A549 (cell line): ENCODE measurements at regions not wholly inside any gene's neighbourhood (a gene's known extent, or its start where the extent isn't known, plus 50 kb on each side); places are given as distances from the start of the nearest gene placed in this dataset.

Experiments
- ATAC-seq, 2 experiments: fragments of 200-7000 bp in 1 of 2; fragments of >200 bp in 1 of 2; cut with Nextera tagmentation in 1 of 2; cut with Tn5 transposase in 1 of 2; 3 replicates each; pipeline versions ENCODE4 v1.8.0 to v1.9.1; 2018 to 2020; ENCODE audit warnings: mild to moderate bottlenecking in 1 of 2, moderate library complexity in 1 of 2
- CTCF ChIA-PET: fragments of 300-600 bp; sonication (Branson Sonifier 250); formaldehyde crosslinking; extraction: SDS; loops from one replicate; lab custom pipeline; 2021; ENCODE audit warnings: antibody characterized with exemption, inconsistent platforms; lab: Yijun Ruan, JAX
- POLR2A ChIA-PET: fragments of 350-600 bp; formaldehyde crosslinking; extraction: SDS; loops from one replicate; lab custom pipeline; 2021; ENCODE audit warnings: antibody characterized with exemption, inconsistent platforms; lab: Yijun Ruan, JAX
- DNase-seq, 2 experiments: peaks; one replicate each; pipeline versions ENCODE4 v3.0.0 to v3.0.0-alpha.2; 2011 to 2016; ENCODE audit warnings: low read depth in 1 of 2, low spot score in 1 of 2
- FAIRE-seq: peaks from 2 replicates; lab custom pipeline; 2011; peaks lifted over from hg19 to GRCh38; lab: Jason Lieb, UNC
- H3K27ac ChIP-seq, 2 experiments: fragments of >200 bp; sonication (Bioruptor Twin); formaldehyde crosslinking; 3 replicates each; pipeline ENCODE4 v1.5.1; 2016 to 2017
- H3K4me1 ChIP-seq: fragments of >200 bp; sonication (Bioruptor Twin); formaldehyde crosslinking; 3 replicates; pipeline ENCODE4 v1.6.1; 2016
- H3K4me2 ChIP-seq: fragments of >200 bp; sonication (Bioruptor Twin); formaldehyde crosslinking; 3 replicates; pipeline ENCODE4 v1.6.1; 2016
- H3K4me3 ChIP-seq: fragments of >200 bp; sonication (Bioruptor Twin); formaldehyde crosslinking; 3 replicates; pipeline ENCODE4 v1.5.1; 2016
- H3K9me3 ChIP-seq: fragments of >200 bp; sonication (Bioruptor Twin); formaldehyde crosslinking; 3 replicates; pipeline ENCODE4 v1.6.1; 2016
- BHLHE40 ChIP-seq: IDR thresholded peaks from 2 replicates; pipeline ENCODE4 v1.6.1; 2012; ENCODE audit warnings: low read depth, low read length, inconsistent platforms
- CHD2 ChIP-seq: fragments of 150-350 bp; IDR thresholded peaks from 2 replicates; pipeline ENCODE4 v1.6.1; 2014; ENCODE audit warnings: low read length; ENCODE audit not compliant: partially characterized antibody
- CHD4 ChIP-seq: fragments of 200-600 bp; sonication (generic); IDR thresholded peaks from 2 replicates; pipeline ENCODE4 v1.6.1; 2016; ENCODE audit warnings: antibody characterized with exemption, mild to moderate bottlenecking, borderline replicate concordance
- E2F6 ChIP-seq: IDR thresholded peaks from 2 replicates; pipeline ENCODE4 v1.6.1; 2012; ENCODE audit warnings: low read depth, borderline replicate concordance
- EHMT2 ChIP-seq: fragments of 200-600 bp; sonication (generic); IDR thresholded peaks from 2 replicates; pipeline ENCODE4 v1.6.1; 2016; ENCODE audit warnings: antibody characterized with exemption, low read depth, mild to moderate bottlenecking, moderate library complexity
- EP300 ChIP-seq, 2 experiments: fragments of >200 bp; sonication (Bioruptor Twin); formaldehyde crosslinking; IDR thresholded peaks; 2 replicates in 1 of 2; 3 replicates in 1 of 2; pipeline ENCODE4 v1.6.1; 2016 to 2017
- ESRRA ChIP-seq: fragments of 150-350 bp; IDR thresholded peaks from 2 replicates; pipeline ENCODE4 v1.6.1; 2014; ENCODE audit warnings: mild to moderate bottlenecking, low read length, borderline replicate concordance
- HOXB13 ChIP-seq: fragments of 250-450 bp; sonication (Bioruptor Pico); IDR thresholded peaks from 2 replicates; pipeline ENCODE4 v1.5.0; 2020; ENCODE audit warnings: low read depth, mild to moderate bottlenecking, moderate library complexity
- HOXB5 ChIP-seq: fragments of 250-450 bp; sonication (Bioruptor Pico); IDR thresholded peaks from 2 replicates; pipeline ENCODE4 v1.5.0; 2020; ENCODE audit warnings: mild to moderate bottlenecking, moderate library complexity
- KDM1A ChIP-seq: fragments of 200-600 bp; sonication (generic); IDR thresholded peaks from 2 replicates; pipeline ENCODE4 v1.6.1; 2016; ENCODE audit warnings: low read depth, mild to moderate bottlenecking
- MAFK ChIP-seq: fragments of 450-650 bp; IDR thresholded peaks from 2 replicates; pipeline ENCODE4 v1.6.1; 2014; ENCODE audit not compliant: partially characterized antibody
- MYC ChIP-seq: IDR thresholded peaks from 2 replicates; pipeline ENCODE4 v1.6.1; 2012; ENCODE audit warnings: mild to moderate bottlenecking, inconsistent platforms, low read length, improper control_type of control experiment, borderline replicate concordance
- NPAS2 ChIP-seq: fragments of 250-450 bp; sonication (Bioruptor Pico); IDR thresholded peaks from 2 replicates; pipeline ENCODE4 v1.8.0; 2022; ENCODE audit warnings: mild to moderate bottlenecking, moderate library complexity, borderline replicate concordance
- NR3C1 ChIP-seq: fragments of >200 bp; sonication (Bioruptor Twin); formaldehyde crosslinking; IDR thresholded peaks from 3 replicates; pipeline ENCODE4 v1.6.1; 2017
- PBX3 ChIP-seq: IDR thresholded peaks from 2 replicates; pipeline ENCODE4 v1.6.1; 2012
- PHF8 ChIP-seq: fragments of 200-600 bp; sonication (generic); IDR thresholded peaks from 2 replicates; pipeline ENCODE4 v1.6.1; 2016; ENCODE audit warnings: low read depth, mild to moderate bottlenecking, antibody characterized with exemption, moderate library complexity, borderline replicate concordance
- RAD21 ChIP-seq, 2 experiments: fragments of >200 bp in 1 of 2; sonication (Bioruptor Twin) in 1 of 2; formaldehyde crosslinking in 1 of 2; IDR thresholded peaks in 1 of 2; conservative IDR thresholded peaks in 1 of 2; 2 replicates in 1 of 2; 3 replicates in 1 of 2; pipeline ENCODE4 v1.6.1; 2012 to 2018; ENCODE audit warnings: inconsistent platforms in 1 of 2
- RARB ChIP-seq: fragments of 250-450 bp; sonication (Bioruptor Pico); IDR thresholded peaks from 2 replicates; pipeline ENCODE4 v1.8.0; 2021; ENCODE audit warnings: mild to moderate bottlenecking, moderate library complexity
- RCOR1 ChIP-seq: fragments of 150-350 bp; IDR thresholded peaks from 2 replicates; pipeline ENCODE4 v1.6.1; 2014; ENCODE audit warnings: antibody characterized with exemption, low read length, low read depth
- RFX5 ChIP-seq: fragments of 450-650 bp; IDR thresholded peaks from 2 replicates; pipeline ENCODE4 v1.7.1; 2014; ENCODE audit warnings: antibody characterized with exemption, mild to moderate bottlenecking, moderate library complexity
- RNF2 ChIP-seq: fragments of 200-600 bp; sonication (generic); IDR thresholded peaks from 2 replicates; pipeline ENCODE4 v1.6.1; 2016; ENCODE audit warnings: low read depth, mild to moderate bottlenecking, antibody characterized with exemption, moderate library complexity, borderline replicate concordance
- SMC3 ChIP-seq: fragments of >200 bp; sonication (Bioruptor Twin); formaldehyde crosslinking; IDR thresholded peaks from 3 replicates; pipeline ENCODE4 v1.6.1; 2018; ENCODE audit warnings: inconsistent platforms
- SREBF2 ChIP-seq: fragments of 450-650 bp; IDR thresholded peaks from 2 replicates; pipeline ENCODE4 v1.6.1; 2014; ENCODE audit warnings: mild to moderate bottlenecking, moderate library complexity
- TFCP2L1 ChIP-seq: fragments of 250-450 bp; sonication (Bioruptor Pico); IDR thresholded peaks from 2 replicates; pipeline ENCODE4 v1.5.0; 2021; ENCODE audit warnings: mild to moderate bottlenecking
- ZFP36 ChIP-seq: fragments of 450-650 bp; IDR thresholded peaks from 2 replicates; pipeline ENCODE4 v1.6.1; 2014; ENCODE audit warnings: borderline replicate concordance; ENCODE audit not compliant: partially characterized antibody
- ZNF302 ChIP-seq: fragments of 250-450 bp; sonication (Bioruptor Pico); IDR thresholded peaks from 2 replicates; pipeline ENCODE4 v1.9.0; 2021; ENCODE audit warnings: inconsistent platforms, mild to moderate bottlenecking, moderate library complexity
- WGBS: methylation state at CpG from one replicate; pipeline ENCODE4 v1.1.6; 2017; ENCODE audit errors: missing lambda C conversion rate; 5-methylcytosine and 5-hydroxymethylcytosine counted together
- TF ChIP-seq, protein P1 (sequence below): IDR thresholded peaks from 2 replicates; pipeline ENCODE4 v1.6.1; 2012
- TF ChIP-seq, protein P2 (sequence below): fragments of 250-450 bp; sonication (Bioruptor Pico); IDR thresholded peaks from 2 replicates; pipeline ENCODE4 v1.5.0; 2020; ENCODE audit warnings: low read depth, mild to moderate bottlenecking, moderate library complexity
- TF ChIP-seq, protein P3 (sequence below): fragments of >200 bp; sonication (Bioruptor Twin); formaldehyde crosslinking; IDR thresholded peaks from 3 replicates; pipeline ENCODE4 v1.6.1; 2016

GRCh38 chr2:44829771-44830170 is 111.7 kb upstream of the SIX3 start:
- Histone ChIP-seq H3K4me3 (no peak overlapping the region), H3K4me1 (no peaks in the 10 kb centered on the region), H3K27ac (no peak overlapping the region), H3K9me3 (no peaks in the 10 kb centered on the region), H3K4me2 (no peak overlapping the region)
- POLR2A ChIA-PET = no interaction called here
- no peak for DNase-seq
- TF ChIP-seq BHLHE40 (no peak), ESRRA (no peak), RNF2 (no peak), NR3C1 (no peak), ZFP36 (no peak), HOXB5 (CRISPR knock-in tag) (no peak), SREBF2 (no peak), TFCP2L1 (CRISPR knock-in tag) (no peak), NPAS2 (CRISPR knock-in tag) (no peak), MYC (no peak), RARB (no peak), EHMT2 (no peak), RAD21 (conservative IDR thresholded peaks at IDR 0.05 in 1 of 2, IDR thresholded peaks at IDR 0.05 in 1 of 2) (no peak), CHD4 (no peak)
- TF ChIP-seq, protein P1, sequence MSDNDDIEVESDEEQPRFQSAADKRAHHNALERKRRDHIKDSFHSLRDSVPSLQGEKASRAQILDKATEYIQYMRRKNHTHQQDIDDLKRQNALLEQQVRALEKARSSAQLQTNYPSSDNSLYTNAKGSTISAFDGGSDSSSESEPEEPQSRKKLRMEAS = no peak
- no peak for FAIRE-seq
- WGBS = 51% methylated on average over 7 of the region's 7 CpGs
- CTCF ChIA-PET = no interaction called here
- ATAC-seq = no peak

DNA sequence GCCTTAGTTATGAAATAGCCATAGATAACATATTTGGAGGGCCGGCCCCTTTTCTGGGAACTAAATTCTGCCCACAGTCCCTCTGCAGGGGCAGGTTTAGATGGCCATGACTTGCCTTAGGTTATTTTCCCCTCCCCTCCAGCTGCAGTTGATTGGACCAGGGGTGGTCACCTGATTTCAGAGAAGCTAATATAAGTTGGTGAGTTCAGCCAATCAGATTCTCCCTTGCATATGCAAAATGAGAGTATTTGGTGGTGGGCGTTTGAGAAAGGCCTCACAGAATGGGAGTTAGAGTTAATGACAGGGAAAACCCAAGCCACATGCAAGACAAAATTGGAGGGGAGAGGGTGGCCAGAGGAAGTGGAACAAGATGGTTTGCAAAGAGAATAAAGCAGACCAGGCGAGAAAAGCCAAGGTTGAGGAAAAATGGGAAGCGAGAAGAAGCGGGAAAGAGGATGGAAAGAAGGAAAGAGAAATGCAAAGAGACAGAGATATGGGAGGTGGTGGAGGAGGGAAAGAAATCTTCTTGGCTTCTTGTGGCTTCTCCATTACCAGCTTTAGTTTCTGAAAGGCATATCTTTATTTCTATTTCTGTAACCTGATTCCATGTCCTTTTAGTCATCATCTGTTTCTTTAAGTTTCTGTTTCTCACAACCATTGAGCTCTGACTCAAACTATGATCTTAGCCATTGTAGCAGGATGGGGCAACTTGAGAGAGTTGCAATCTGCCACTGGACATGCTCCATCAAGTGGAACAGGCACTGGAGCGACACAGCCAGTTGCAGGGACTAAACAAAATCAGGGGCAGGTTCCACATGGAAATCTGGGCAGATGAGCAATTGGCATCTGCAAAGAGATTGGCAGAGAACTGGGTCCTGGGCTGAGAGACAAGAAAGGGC is 108.1 kb upstream of the SIX3 start:
- no peak for DNase-seq
- no peaks in the 10 kb centered on the region for H3K4me1 ChIP-seq
- ChIA-PET POLR2A (no interaction called here), CTCF (no interaction called here)
- no peak for ATAC-seq
- no peak for FAIRE-seq
- no peak overlapping the region for H3K27ac ChIP-seq
- H3K4me3 ChIP-seq = no peak overlapping the region
- 68% methylated on average over 6 of the region's 6 CpGs for WGBS
- no peaks in the 10 kb centered on the region for H3K9me3 ChIP-seq
- H3K4me2 ChIP-seq = no peak overlapping the region
- no peak for TF ChIP-seq MAFK
- no peak for TF ChIP-seq SMC3
- TF ChIP-seq ZNF302 = no peak
- no peak for TF ChIP-seq TFCP2L1 (CRISPR knock-in tag)
- TF ChIP-seq HOXB13 (CRISPR knock-in tag) = no peak
- TF ChIP-seq RAD21 (conservative IDR thresholded peaks at IDR 0.05 in 1 of 2, IDR thresholded peaks at IDR 0.05 in 1 of 2) = no peak
- no peak for TF ChIP-seq E2F6
- TF ChIP-seq, protein P2, sequence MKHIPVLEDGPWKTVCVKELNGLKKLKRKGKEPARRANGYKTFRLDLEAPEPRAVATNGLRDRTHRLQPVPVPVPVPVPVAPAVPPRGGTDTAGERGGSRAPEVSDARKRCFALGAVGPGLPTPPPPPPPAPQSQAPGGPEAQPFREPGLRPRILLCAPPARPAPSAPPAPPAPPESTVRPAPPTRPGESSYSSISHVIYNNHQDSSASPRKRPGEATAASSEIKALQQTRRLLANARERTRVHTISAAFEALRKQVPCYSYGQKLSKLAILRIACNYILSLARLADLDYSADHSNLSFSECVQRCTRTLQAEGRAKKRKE (CRISPR knock-in tag) = no peak
- no peak for TF ChIP-seq CHD4
- no peak for TF ChIP-seq RFX5
- TF ChIP-seq, all 56 proteins: peak for 0

- H3K27ac ChIP-seq = no peak overlapping the region
- WGBS = 18% methylated on average over 1 of the region's 1 CpG
- CTCF ChIA-PET = interaction anchor here (0.6 kb wide), 1 partner anchor 71 kb away, joined by 3 read pairs; no protein-coding TSS in a partner anchor
- DNase-seq (no peak), FAIRE-seq (no peak), ATAC-seq (no peak)
- H3K9me3 ChIP-seq = no peaks in the 10 kb centered on the region
- no peak overlapping the region for H3K4me2 ChIP-seq
- POLR2A ChIA-PET = no interaction called here
- no peak overlapping the region for H3K4me3 ChIP-seq
- H3K4me1 ChIP-seq = no peaks in the 10 kb centered on the region
- TF ChIP-seq, protein P3, sequence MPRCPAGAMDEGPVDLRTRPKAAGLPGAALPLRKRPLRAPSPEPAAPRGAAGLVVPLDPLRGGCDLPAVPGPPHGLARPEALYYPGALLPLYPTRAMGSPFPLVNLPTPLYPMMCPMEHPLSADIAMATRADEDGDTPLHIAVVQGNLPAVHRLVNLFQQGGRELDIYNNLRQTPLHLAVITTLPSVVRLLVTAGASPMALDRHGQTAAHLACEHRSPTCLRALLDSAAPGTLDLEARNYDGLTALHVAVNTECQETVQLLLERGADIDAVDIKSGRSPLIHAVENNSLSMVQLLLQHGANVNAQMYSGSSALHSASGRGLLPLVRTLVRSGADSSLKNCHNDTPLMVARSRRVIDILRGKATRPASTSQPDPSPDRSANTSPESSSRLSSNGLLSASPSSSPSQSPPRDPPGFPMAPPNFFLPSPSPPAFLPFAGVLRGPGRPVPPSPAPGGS = no peak
- TF ChIP-seq RCOR1 = no peak
- no peak for TF ChIP-seq KDM1A
- TF ChIP-seq E2F6 = no peak
- TF ChIP-seq PHF8 = no peak
- TF ChIP-seq HOXB13 (CRISPR knock-in tag) = no peak
- TF ChIP-seq PBX3 = no peak
- no peak for TF ChIP-seq EP300 (IDR thresholded peaks at IDR 0.05)
- TF ChIP-seq ESRRA = no peak
- TF ChIP-seq BHLHE40 = no peak
- no peak for TF ChIP-seq SMC3
- no peak for TF ChIP-seq CHD2
Measured at GRCh38 chr2:44834656-44835055, 106.8 kb upstream of the SIX3 start.
